H9 (cell line): ENCODE measurements at regions not wholly inside any gene's neighbourhood (a gene's known extent, or its start where the extent isn't known, plus 50 kb on each side); places are given as distances from the start of the nearest gene placed in this dataset.

Experiments used
- DNase-seq: peaks from one replicate; pipeline ENCODE4 v3.0.0-alpha.2; 2017
- H2AFZ ChIP-seq: one replicate; pipeline ENCODE4 v1.6.1; 2013; ENCODE audit warnings: mild to moderate bottlenecking, low read length, control low read depth, moderate library complexity
- H2AK5ac ChIP-seq: 2 replicates; pipeline ENCODE4 v1.6.1; 2013; ENCODE audit warnings: low read length, control low read depth, mixed read lengths; ENCODE audit not compliant: insufficient read length
- H2BK120ac ChIP-seq: one replicate; pipeline ENCODE4 v1.6.1; 2013; ENCODE audit warnings: low read depth, mild to moderate bottlenecking, low read length, control low read depth, inconsistent platforms; ENCODE audit not compliant: poor library complexity, severe bottlenecking
- H2BK12ac ChIP-seq: 2 replicates; pipeline ENCODE4 v1.6.1; 2013; ENCODE audit warnings: low read length, control low read depth, mixed read lengths, low read depth; ENCODE audit not compliant: insufficient read length
- H2BK15ac ChIP-seq: 2 replicates; pipeline ENCODE4 v1.6.1; 2013; ENCODE audit warnings: low read depth, low read length, control low read depth
- H2BK20ac ChIP-seq: one replicate; pipeline ENCODE4 v1.6.1; 2013; ENCODE audit warnings: low read depth, mild to moderate bottlenecking, low read length, control low read depth, inconsistent platforms; ENCODE audit not compliant: poor library complexity, severe bottlenecking
- H2BK5ac ChIP-seq: 2 replicates; pipeline ENCODE4 v1.6.1; 2013; ENCODE audit warnings: low read length, control low read depth, mixed read lengths; ENCODE audit not compliant: insufficient read length
- H3K14ac ChIP-seq: 2 replicates; pipeline ENCODE4 v1.6.1; 2013; ENCODE audit warnings: low read length, control low read depth; ENCODE audit not compliant: insufficient read depth
- H3K18ac ChIP-seq: 2 replicates; pipeline ENCODE4 v1.6.1; 2013; ENCODE audit warnings: low read depth, mild to moderate bottlenecking, mixed read lengths, low read length, control low read depth; ENCODE audit not compliant: insufficient read length
- H3K23ac ChIP-seq: 2 replicates; pipeline ENCODE4 v1.6.1; 2013; ENCODE audit warnings: low read length, control low read depth, mixed read lengths, low read depth; ENCODE audit not compliant: insufficient read length
- H3K23me2 ChIP-seq: 2 replicates; pipeline ENCODE4 v1.6.1; 2013; ENCODE audit warnings: low read depth, mild to moderate bottlenecking, mixed read lengths, low read length, control low read depth; ENCODE audit not compliant: insufficient read length, poor library complexity, severe bottlenecking
- H3K27ac ChIP-seq: 2 replicates; pipeline ENCODE4 v1.5.1; 2013; ENCODE audit warnings: low read length, control low read depth, mixed read lengths, low read depth; ENCODE audit not compliant: insufficient read length
- H3K27me3 ChIP-seq: 2 replicates; pipeline ENCODE4 v1.6.1; 2013; ENCODE audit warnings: low read length, control low read depth, inconsistent platforms; ENCODE audit not compliant: insufficient read depth
- H3K4ac ChIP-seq: 2 replicates; pipeline ENCODE4 v1.6.1; 2013; ENCODE audit warnings: low read depth, mild to moderate bottlenecking, control low read depth, inconsistent platforms, low read length, moderate library complexity
- H3K4me1 ChIP-seq: 2 replicates; pipeline ENCODE4 v1.6.1; 2013; ENCODE audit warnings: low read length, control low read depth, inconsistent platforms; ENCODE audit not compliant: insufficient read depth
- H3K4me2 ChIP-seq: 2 replicates; pipeline ENCODE4 v1.6.1; 2013; ENCODE audit warnings: low read length, control low read depth, mixed read lengths; ENCODE audit not compliant: insufficient read length, insufficient read depth
- H3K56ac ChIP-seq: 2 replicates; pipeline ENCODE4 v1.6.1; 2013; ENCODE audit warnings: low read depth, mild to moderate bottlenecking, mixed read lengths, low read length, control low read depth; ENCODE audit not compliant: insufficient read length
- H3K79me1 ChIP-seq: 2 replicates; pipeline ENCODE4 v1.6.1; 2013; ENCODE audit warnings: low read depth, mild to moderate bottlenecking, moderate library complexity, low read length, control low read depth, inconsistent platforms; ENCODE audit not compliant: insufficient read depth, poor library complexity, severe bottlenecking
- H3K79me2 ChIP-seq: 2 replicates; pipeline ENCODE4 v1.6.1; 2013; ENCODE audit warnings: low read length, control low read depth, inconsistent platforms; ENCODE audit not compliant: insufficient read depth
- H3K9ac ChIP-seq: 2 replicates; pipeline ENCODE4 v1.6.1; 2013; ENCODE audit warnings: low read length, control low read depth, mixed read lengths; ENCODE audit not compliant: insufficient read length; ENCODE audit errors: extremely low read depth
- H3K9me3 ChIP-seq: one replicate; pipeline ENCODE4 v1.6.1; 2013; ENCODE audit warnings: low read depth, low read length, inconsistent platforms; ENCODE audit not compliant: control insufficient read depth
- H3T11ph ChIP-seq: one replicate; pipeline ENCODE4 v1.6.1; 2013; ENCODE audit warnings: mild to moderate bottlenecking, low read length, control low read depth, inconsistent platforms
- H4K20me1 ChIP-seq: one replicate; pipeline ENCODE4 v1.6.1; 2013; ENCODE audit not compliant: control insufficient read depth, insufficient read length, insufficient read depth
- H4K5ac ChIP-seq: 2 replicates; pipeline ENCODE4 v1.6.1; 2013; ENCODE audit warnings: low read depth, mild to moderate bottlenecking, mixed read lengths, low read length, control low read depth; ENCODE audit not compliant: insufficient read length
- H4K8ac ChIP-seq: replicated peaks from 2 replicates; pipeline ENCODE4 v1.6.1; 2013; ENCODE audit warnings: low read length, control low read depth, mixed read lengths, low read depth; ENCODE audit not compliant: insufficient read length
- H4K91ac ChIP-seq: 2 replicates; pipeline ENCODE4 v1.6.1; 2013; ENCODE audit warnings: low read depth, mild to moderate bottlenecking, moderate library complexity, mixed read lengths, low read length, control low read depth; ENCODE audit not compliant: insufficient read length
- H3K27ac Mint-ChIP-seq, 3 experiments: 2 replicates in 2 of 3; 3 replicates in 1 of 3; pipeline ENCODE4 v1.8.0; 2020 to 2021; ENCODE audit warnings: mixed read lengths in 3 of 3, mild to moderate bottlenecking in 1 of 3, moderate library complexity in 1 of 3
- H3K27me3 Mint-ChIP-seq: 2 replicates; pipeline ENCODE4 v1.8.0; 2021; ENCODE audit warnings: low read depth, mild to moderate bottlenecking, moderate library complexity, mixed read lengths
- H3K36me3 Mint-ChIP-seq, 3 experiments: 2 replicates in 2 of 3; 3 replicates in 1 of 3; pipeline ENCODE4 v1.8.0; 2020 to 2021; ENCODE audit warnings: low read depth in 3 of 3, mixed read lengths in 3 of 3; ENCODE audit not compliant: insufficient read depth in 1 of 3
- H3K4me1 Mint-ChIP-seq, 2 experiments: 2 replicates each; pipeline ENCODE4 v1.8.0; 2020; ENCODE audit warnings: mixed read lengths in 2 of 2
- H3K4me3 Mint-ChIP-seq, 2 experiments: 2 replicates in 1 of 2; 3 replicates in 1 of 2; pipeline ENCODE4 v1.8.0; 2020 to 2021; ENCODE audit warnings: mild to moderate bottlenecking in 2 of 2, mixed read lengths in 2 of 2, moderate library complexity in 1 of 2
- H3K9me3 Mint-ChIP-seq, 2 experiments: 2 replicates in 1 of 2; 3 replicates in 1 of 2; pipeline ENCODE4 v1.8.0; 2020; ENCODE audit warnings: mild to moderate bottlenecking in 2 of 2, mixed read lengths in 2 of 2, moderate library complexity in 1 of 2
- WGBS: extraction: QIAGEN DNeasy Blood & Tissue Kit; methylation state at CpG from one replicate; pipeline ENCODE4 v1.1.7; 2013; ENCODE audit warnings: missing lambda C conversion rate, low lambda C conversion rate, mixed read lengths; ENCODE audit not compliant: insufficient read length; ENCODE audit errors: extremely low coverage; 5-methylcytosine and 5-hydroxymethylcytosine counted together
- TF ChIP-seq, protein P1 (sequence below): fragments of 200-600 bp; sonication (generic); conservative IDR thresholded peaks from 3 replicates; pipeline ENCODE4 v1.8.0; 2021; ENCODE audit warnings: antibody characterized with exemption, mild to moderate bottlenecking

DNA sequence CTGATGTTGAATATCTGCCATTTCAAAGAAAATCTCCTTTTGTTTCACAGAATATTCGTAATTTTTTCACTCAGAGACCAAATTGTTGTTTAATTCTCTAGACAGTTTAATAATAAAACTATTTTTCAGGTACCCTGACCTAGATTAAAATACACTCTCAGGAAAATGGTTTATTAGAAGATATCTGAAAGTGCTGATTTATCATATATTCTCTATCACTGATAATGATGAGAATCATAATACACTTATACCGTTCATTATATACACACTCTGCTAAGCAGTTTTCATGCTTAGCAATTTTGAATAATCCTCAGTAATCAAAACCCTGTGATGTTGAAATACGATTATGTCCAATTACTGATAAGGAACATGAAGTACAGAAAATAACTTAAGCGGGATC is 772.9 kb upstream of the CRIM1 start:
- H2BK15ac ChIP-seq = no peak overlapping the region
- no peak overlapping the region for H2AFZ ChIP-seq
- no peak overlapping the region for H2BK20ac ChIP-seq
- DNase-seq = no peak
- no peak overlapping the region for H3T11ph ChIP-seq
- no peak overlapping the region for H3K9ac ChIP-seq
- peaks cover 25% of the 10 kb centered on the region for H3K9me3 ChIP-seq
- H4K91ac ChIP-seq = no peak overlapping the region
- H3K27me3 Mint-ChIP-seq = peaks cover 3% of the 10 kb centered on the region; the same call in 1 of the 2 replicates
- H3K79me1 ChIP-seq = no peaks in the 10 kb centered on the region
- peaks cover 27 to 66% (median 57%) of the 10 kb centered on the region in 3 experiments for H3K36me3 Mint-ChIP-seq
- no peak overlapping the region for H4K5ac ChIP-seq
- no peak overlapping the region for H3K27ac ChIP-seq
- H3K27me3 ChIP-seq = no peaks in the 10 kb centered on the region
- no peaks in the 10 kb centered on the region for H3K23me2 ChIP-seq
- no CpG with 5 or more reads among the region's 4 CpGs for WGBS
- H4K20me1 ChIP-seq = no peaks in the 10 kb centered on the region
- H3K14ac ChIP-seq = no peak overlapping the region
- H3K4me2 ChIP-seq = no peak overlapping the region
- peaks cover 0 to 6% of the 10 kb centered on the region in 2 experiments; a peak in 2 of 4 replicates for H3K4me1 Mint-ChIP-seq
- H3K4me3 Mint-ChIP-seq = no peak overlapping the region
- H3K23ac ChIP-seq = no peak overlapping the region
- H3K4me1 ChIP-seq = no peaks in the 10 kb centered on the region
- peaks cover 50 to 65% of the 10 kb centered on the region in 2 experiments for H3K9me3 Mint-ChIP-seq
- no peak overlapping the region for H3K4ac ChIP-seq
- H3K79me2 ChIP-seq = no peaks in the 10 kb centered on the region
- no peak overlapping the region for H4K8ac ChIP-seq
- H2BK12ac ChIP-seq = no peak overlapping the region
- H3K27ac Mint-ChIP-seq = no peak overlapping the region
- H3K56ac ChIP-seq = no peak overlapping the region
- H2BK120ac ChIP-seq = no peak overlapping the region
- TF ChIP-seq, protein P1, sequence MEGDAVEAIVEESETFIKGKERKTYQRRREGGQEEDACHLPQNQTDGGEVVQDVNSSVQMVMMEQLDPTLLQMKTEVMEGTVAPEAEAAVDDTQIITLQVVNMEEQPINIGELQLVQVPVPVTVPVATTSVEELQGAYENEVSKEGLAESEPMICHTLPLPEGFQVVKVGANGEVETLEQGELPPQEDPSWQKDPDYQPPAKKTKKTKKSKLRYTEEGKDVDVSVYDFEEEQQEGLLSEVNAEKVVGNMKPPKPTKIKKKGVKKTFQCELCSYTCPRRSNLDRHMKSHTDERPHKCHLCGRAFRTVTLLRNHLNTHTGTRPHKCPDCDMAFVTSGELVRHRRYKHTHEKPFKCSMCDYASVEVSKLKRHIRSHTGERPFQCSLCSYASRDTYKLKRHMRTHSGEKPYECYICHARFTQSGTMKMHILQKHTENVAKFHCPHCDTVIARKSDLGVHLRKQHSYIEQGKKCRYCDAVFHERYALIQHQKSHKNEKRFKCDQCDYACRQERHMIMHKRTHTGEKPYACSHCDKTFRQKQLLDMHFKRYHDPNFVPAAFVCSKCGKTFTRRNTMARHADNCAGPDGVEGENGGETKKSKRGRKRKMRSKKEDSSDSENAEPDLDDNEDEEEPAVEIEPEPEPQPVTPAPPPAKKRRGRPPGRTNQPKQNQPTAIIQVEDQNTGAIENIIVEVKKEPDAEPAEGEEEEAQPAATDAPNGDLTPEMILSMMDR = no peak
- no peak overlapping the region for H3K18ac ChIP-seq
- no peak overlapping the region for H2BK5ac ChIP-seq
- no peak overlapping the region for H2AK5ac ChIP-seq
